Endothelial cell of umbilical vein (primary cell): ENCODE measurements at regions not wholly inside any gene's neighbourhood (a gene's known extent, or its start where the extent isn't known, plus 50 kb on each side); places are given as distances from the start of the nearest gene placed in this dataset.

ENCODE experiments used
- BruUV-seq: library from RNA; stranded (reverse); fragments of 400-500 nt; replicated peaks from 2 replicates; lab custom pipeline; 2021; lab: Mats Ljungman, UMichigan
- CTCF ChIA-PET: fragments of 300-600, 350-600 bp; sonication (Branson Sonifier 250); formaldehyde crosslinking; loops from one replicate; lab custom pipeline; 2021; ENCODE audit warnings: antibody characterized with exemption, inconsistent platforms; lab: Charles Lee
- POLR2A ChIA-PET: fragments of 300-600, 350-600 bp; sonication (Branson Sonifier 250); formaldehyde crosslinking; loops from one replicate; lab custom pipeline; 2021; ENCODE audit warnings: antibody characterized with exemption, inconsistent platforms; lab: Charles Lee
- DNase-seq: peaks from one replicate; pipeline ENCODE4 v3.0.0-alpha.2; 2011; ENCODE audit warnings: low read depth, low spot score
- FAIRE-seq: peaks from 2 replicates; lab custom pipeline; 2011; peaks lifted over from hg19 to GRCh38; lab: Jason Lieb, UNC
- H2AFZ ChIP-seq: 2 replicates; pipeline ENCODE4 v1.6.0; 2012; ENCODE audit warnings: low read depth, low read length, control low read depth, inconsistent platforms
- H3K27ac ChIP-seq: 2 replicates; pipeline ENCODE4 v1.5.1; 2011; ENCODE audit warnings: low read depth, mild to moderate bottlenecking, control low read depth, low read length, moderate library complexity; ENCODE audit not compliant: insufficient read depth
- H3K27me3 ChIP-seq, 2 experiments: 2 replicates each; pipeline versions ENCODE4 v1.6.0 to v1.6.1; 2011; ENCODE audit warnings: low read length in 2 of 2, mixed read lengths in 1 of 2; ENCODE audit not compliant: control insufficient read depth in 2 of 2, insufficient read depth in 2 of 2
- H3K36me3 ChIP-seq, 2 experiments: 2 replicates in 1 of 2; 3 replicates in 1 of 2; pipeline ENCODE4 v1.5.1; 2011; ENCODE audit warnings: low read length in 2 of 2, mild to moderate bottlenecking in 1 of 2, moderate library complexity in 1 of 2; ENCODE audit not compliant: control insufficient read depth in 2 of 2, insufficient read depth in 2 of 2; ENCODE audit errors: extremely low read depth in 1 of 2
- H3K4me1 ChIP-seq: 3 replicates; pipeline ENCODE4 v1.5.1; 2011; ENCODE audit warnings: mild to moderate bottlenecking, low read length; ENCODE audit not compliant: control insufficient read depth, insufficient read depth; ENCODE audit errors: extremely low read depth
- H3K4me2 ChIP-seq: 2 replicates; pipeline ENCODE4 v1.6.1; 2011; ENCODE audit warnings: low read length, control low read depth, mixed read lengths; ENCODE audit not compliant: insufficient read depth
- H3K4me3 ChIP-seq, 3 experiments: fragments of 200-600 bp in 1 of 3; sonication (generic), shearing (Covaris generic) in 1 of 3; replicated peaks in 1 of 3; 2 replicates each; pipeline ENCODE4 v1.5.1; 2011 to 2016; ENCODE audit warnings: control low read depth in 3 of 3, low read length in 3 of 3, mild to moderate bottlenecking in 2 of 3, inconsistent platforms in 1 of 3, low read depth in 1 of 3, moderate library complexity in 1 of 3; ENCODE audit not compliant: insufficient read depth in 1 of 3
- H3K79me2 ChIP-seq: 2 replicates; pipeline ENCODE4 v1.6.0; 2012; ENCODE audit warnings: low read length, inconsistent platforms; ENCODE audit not compliant: control insufficient read depth, insufficient read depth
- H3K9ac ChIP-seq: replicated peaks from 2 replicates; pipeline ENCODE3; 2011; ENCODE audit warnings: low read length, control low read depth; ENCODE audit not compliant: insufficient read depth; ENCODE audit errors: extremely low read depth
- H3K9me1 ChIP-seq: replicated peaks from 3 replicates; pipeline ENCODE4 v1.6.0; 2011; ENCODE audit warnings: mild to moderate bottlenecking, low read length; ENCODE audit not compliant: control insufficient read depth, insufficient read depth; ENCODE audit errors: extremely low read depth
- H3K9me3 ChIP-seq: replicated peaks from 2 replicates; pipeline ENCODE4 v1.5.1; 2012; ENCODE audit warnings: low read length, inconsistent platforms; ENCODE audit not compliant: control insufficient read depth, insufficient read depth
- H4K20me1 ChIP-seq: replicated peaks from 2 replicates; pipeline ENCODE3; 2011; ENCODE audit warnings: mild to moderate bottlenecking, low read length; ENCODE audit not compliant: control insufficient read depth, insufficient read depth; ENCODE audit errors: extremely low read depth
- EZH2 ChIP-seq: IDR thresholded peaks from 2 replicates; pipeline ENCODE4 v1.6.1; 2012; ENCODE audit warnings: borderline replicate concordance, low read depth, mild to moderate bottlenecking, moderate library complexity, low read length, inconsistent platforms; ENCODE audit not compliant: severe bottlenecking
- FOS ChIP-seq: IDR thresholded peaks from 2 replicates; pipeline ENCODE4 v1.6.1; 2011; ENCODE audit warnings: mild to moderate bottlenecking, low read length, moderate library complexity, borderline replicate concordance; ENCODE audit not compliant: insufficient read depth
- GATA2 ChIP-seq: IDR thresholded peaks from 2 replicates; pipeline ENCODE4 v1.7.0; 2011; ENCODE audit warnings: low read depth, mild to moderate bottlenecking, moderate library complexity, mixed read lengths, low read length; ENCODE audit not compliant: insufficient read length, insufficient read depth
- JUN ChIP-seq: IDR thresholded peaks from 2 replicates; pipeline ENCODE4 v1.6.1; 2011; ENCODE audit warnings: borderline replicate concordance, low read depth; ENCODE audit not compliant: insufficient read length, insufficient read depth
- MYC ChIP-seq: IDR thresholded peaks from one replicate; pipeline ENCODE4 v1.6.1; 2011; ENCODE audit warnings: mild to moderate bottlenecking, low read depth, low read length
- POLR2A ChIP-seq: IDR thresholded peaks from 2 replicates; pipeline ENCODE4 v1.6.1; 2012; ENCODE audit warnings: low read depth, mild to moderate bottlenecking, control low read depth, low read length
- POLR2AphosphoS5 ChIP-seq: IDR thresholded peaks from 2 replicates; pipeline ENCODE4 v1.6.1; 2012; ENCODE audit warnings: low read depth, mild to moderate bottlenecking, control low read depth, low read length, moderate library complexity; ENCODE audit not compliant: insufficient read depth
- dilution Hi-C: fragments of 300-500 bp; cut with MboI; formaldehyde crosslinking; loops from one replicate; pipeline ENCODE4 v1.15.0; 2019; ENCODE audit warnings: low sequenced_read_pairs; ENCODE audit not compliant: extremely low pct_ligation_motif_present
- intact Hi-C: fragments of 100-400 bp; cut with micrococcal nuclease; formaldehyde crosslinking; loops from one replicate; pipeline ENCODE4 v1.10.0; 2022
- TF ChIP-seq, protein P1 (sequence below): IDR thresholded peaks from 2 replicates; pipeline ENCODE4 v1.6.1; 2011; ENCODE audit not compliant: insufficient read depth, insufficient read length
- TF ChIP-seq, protein P2 (sequence below), 2 donors: IDR thresholded peaks; 1 replicate in 1 of 2; 2 replicates in 1 of 2; pipeline ENCODE4 v1.5.1; 2011; ENCODE audit warnings: low read length in 2 of 2, mild to moderate bottlenecking in 2 of 2, moderate library complexity in 2 of 2, control low read depth in 1 of 2, inconsistent platforms in 1 of 2, low read depth in 1 of 2; ENCODE audit not compliant: insufficient read depth in 1 of 2; ENCODE audit errors: extremely low read depth in 1 of 2

DNA sequence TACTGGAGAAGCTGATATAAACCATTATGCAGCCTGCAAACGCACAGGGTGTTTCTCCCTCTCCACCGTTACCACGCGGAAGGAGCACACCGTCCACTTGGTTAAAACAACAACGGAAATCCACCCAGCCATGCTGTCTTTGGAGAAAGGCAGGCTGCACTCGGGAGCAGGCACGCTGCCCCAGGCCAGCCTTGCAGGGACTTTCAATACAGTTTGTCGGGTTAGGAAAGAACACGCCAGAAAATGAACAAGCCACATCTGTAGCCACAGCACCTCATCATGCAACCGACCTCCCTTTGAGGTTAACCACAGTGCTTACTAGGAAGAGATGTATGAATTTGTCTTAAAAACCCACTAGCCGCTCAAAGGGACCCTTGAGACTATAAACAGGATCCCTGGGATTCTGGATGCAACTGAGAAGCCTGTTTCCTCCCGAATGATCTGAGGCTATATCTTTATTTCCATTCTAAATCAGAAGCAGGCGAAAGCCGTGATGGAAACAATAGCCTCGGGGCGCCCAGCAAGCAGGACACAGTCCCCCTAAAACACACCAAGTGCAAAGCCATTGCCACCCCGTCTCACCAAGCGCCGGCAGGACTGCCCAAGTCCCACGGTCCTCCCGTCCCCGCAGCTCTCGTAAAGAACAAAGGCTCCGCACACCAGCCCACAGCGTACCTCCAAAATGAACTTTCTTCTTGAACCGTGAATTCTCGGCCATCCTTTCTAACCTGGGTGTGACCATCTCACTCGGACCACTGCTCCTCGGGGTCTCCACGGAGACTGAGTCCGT lies 318.9 kb downstream of the CTTN start:
- POLR2A ChIA-PET = no interaction called here
- no peak for DNase-seq

More for the DNA sequence above, 318.9 kb downstream of the CTTN start:
- no TSS peak for BruUV-seq
- no peaks in the 10 kb centered on the region for H3K79me2 ChIP-seq
- H3K27ac ChIP-seq = no peak overlapping the region
- H3K4me2 ChIP-seq = no peak overlapping the region
- intact Hi-C loops (no loop called here), dilution Hi-C loops (no loop called here)
- no peaks in the 10 kb centered on the region for H4K20me1 ChIP-seq
- H3K4me1 ChIP-seq = no peaks in the 10 kb centered on the region
- no peak overlapping the region for H3K9ac ChIP-seq
- H3K27me3 ChIP-seq = no peaks in the 10 kb centered on the region
- CTCF ChIA-PET = no interaction called here
- H3K9me1 ChIP-seq = no peaks in the 10 kb centered on the region
- no peak for FAIRE-seq
- H2AFZ ChIP-seq = no peak overlapping the region
- no peaks in the 10 kb centered on the region for H3K36me3 ChIP-seq
- H3K4me3 ChIP-seq = no peak overlapping the region
- TF ChIP-seq EZH2 = no peak
- TF ChIP-seq, protein P1, sequence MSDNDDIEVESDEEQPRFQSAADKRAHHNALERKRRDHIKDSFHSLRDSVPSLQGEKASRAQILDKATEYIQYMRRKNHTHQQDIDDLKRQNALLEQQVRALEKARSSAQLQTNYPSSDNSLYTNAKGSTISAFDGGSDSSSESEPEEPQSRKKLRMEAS = no peak
- no peak for TF ChIP-seq MYC
- no peak for TF ChIP-seq POLR2AphosphoS5
- no peak for TF ChIP-seq FOS
- TF ChIP-seq POLR2A = no peak
- TF ChIP-seq, protein P2, sequence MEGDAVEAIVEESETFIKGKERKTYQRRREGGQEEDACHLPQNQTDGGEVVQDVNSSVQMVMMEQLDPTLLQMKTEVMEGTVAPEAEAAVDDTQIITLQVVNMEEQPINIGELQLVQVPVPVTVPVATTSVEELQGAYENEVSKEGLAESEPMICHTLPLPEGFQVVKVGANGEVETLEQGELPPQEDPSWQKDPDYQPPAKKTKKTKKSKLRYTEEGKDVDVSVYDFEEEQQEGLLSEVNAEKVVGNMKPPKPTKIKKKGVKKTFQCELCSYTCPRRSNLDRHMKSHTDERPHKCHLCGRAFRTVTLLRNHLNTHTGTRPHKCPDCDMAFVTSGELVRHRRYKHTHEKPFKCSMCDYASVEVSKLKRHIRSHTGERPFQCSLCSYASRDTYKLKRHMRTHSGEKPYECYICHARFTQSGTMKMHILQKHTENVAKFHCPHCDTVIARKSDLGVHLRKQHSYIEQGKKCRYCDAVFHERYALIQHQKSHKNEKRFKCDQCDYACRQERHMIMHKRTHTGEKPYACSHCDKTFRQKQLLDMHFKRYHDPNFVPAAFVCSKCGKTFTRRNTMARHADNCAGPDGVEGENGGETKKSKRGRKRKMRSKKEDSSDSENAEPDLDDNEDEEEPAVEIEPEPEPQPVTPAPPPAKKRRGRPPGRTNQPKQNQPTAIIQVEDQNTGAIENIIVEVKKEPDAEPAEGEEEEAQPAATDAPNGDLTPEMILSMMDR (IDR thresholded peaks at IDR 0.05; ENCODE audit: extremely low read depth in 1 of 2, insufficient read depth in 1 of 2, low read depth in 1 of 2, low read length in 2 of 2) = no peak
- no peak for TF ChIP-seq GATA2
- TF ChIP-seq JUN = no peak
- H3K9me3 ChIP-seq = no peaks in the 10 kb centered on the region
